ENCODE measurements at regions not wholly inside any gene's neighbourhood (a gene's known extent, or its start where the extent isn't known, plus 50 kb on each side); places are given as distances from the start of the nearest gene placed in this dataset.
"Not testable (repeated sequence)": the region's sequence is repeated elsewhere in the genome, so short reads cannot be mapped to it uniquely, and the experiment has no call there.

- DNase-seq (ENCODE audit: low read depth in 4 of 4, low spot score in 3 of 4), result no peak
Observed at GRCh38 chr2:122799391-122799790, 1043.9 kb downstream of the TSN start.

GRCh38 chr2:122800781-122801180 is 1045.3 kb downstream of the TSN start:
- DNase-seq (ENCODE audit: low read depth in 4 of 4, low spot score in 3 of 4), result no peak

GRCh38 chr2:122804494-122804893 is 1049.0 kb downstream of the TSN start:
- DNase-seq (ENCODE audit: low read depth in 4 of 4, low spot score in 3 of 4), result no peak

GRCh38 chr2:122805346-122805745 is 1049.9 kb downstream of the TSN start:
- DNase-seq (ENCODE audit: low read depth in 4 of 4, low spot score in 3 of 4), result no peak

- DNase-seq (ENCODE audit: low read depth in 4 of 4, low spot score in 3 of 4), result no peak
Observed at GRCh38 chr2:122808286-122808969, 1053.0 kb downstream of the TSN start.

GRCh38 chr2:122812214-122812613 is 1056.8 kb downstream of the TSN start:
- DNase-seq (ENCODE audit: low read depth in 4 of 4, low spot score in 3 of 4), result not testable (repeated sequence)

GRCh38 chr2:122815120-122815519 is 1059.7 kb downstream of the TSN start:
- DNase-seq (ENCODE audit: low read depth in 4 of 4, low spot score in 3 of 4), result no peak

GRCh38 chr2:122816803-122817202 is 1061.4 kb downstream of the TSN start:
- no peak for DNase-seq (ENCODE audit: low read depth in 4 of 4, low spot score in 3 of 4)

- DNase-seq (ENCODE audit: low read depth in 4 of 4, low spot score in 3 of 4), result no peak
Observed at GRCh38 chr2:122822319-122822718, 1066.9 kb downstream of the TSN start.

- no peak for DNase-seq (ENCODE audit: low read depth in 4 of 4, low spot score in 3 of 4)
Observed at GRCh38 chr2:122830157-122830556, 1074.7 kb downstream of the TSN start.

- DNase-seq (ENCODE audit: low read depth in 4 of 4, low spot score in 3 of 4), result no peak
Observed at GRCh38 chr2:122831649-122832048, 1076.2 kb downstream of the TSN start.

GRCh38 chr2:122843503-122843902 is 1088.1 kb downstream of the TSN start:
- no peak for DNase-seq (ENCODE audit: low read depth in 4 of 4, low spot score in 3 of 4)

GRCh38 chr2:122851161-122851560 is 1095.7 kb downstream of the TSN start:
- DNase-seq (ENCODE audit: low read depth in 4 of 4, low spot score in 3 of 4), result no peak

GRCh38 chr2:122851972-122852531 is 1096.6 kb downstream of the TSN start:
- no peak for DNase-seq (ENCODE audit: low read depth in 4 of 4, low spot score in 3 of 4)

- no peak for DNase-seq (ENCODE audit: low read depth in 4 of 4, low spot score in 3 of 4)
Observed at GRCh38 chr2:122856696-122857095, 1101.2 kb downstream of the TSN start.

GRCh38 chr2:122858075-122858702 is 1102.7 kb downstream of the TSN start:
- no peak for DNase-seq (ENCODE audit: low read depth in 4 of 4, low spot score in 3 of 4)

GRCh38 chr2:122858813-122859212 is 1103.4 kb downstream of the TSN start:
- no peak for DNase-seq (ENCODE audit: low read depth in 4 of 4, low spot score in 3 of 4)

- DNase-seq (ENCODE audit: low read depth in 4 of 4, low spot score in 3 of 4), result no peak
Observed at GRCh38 chr2:122859260-122859659, 1103.8 kb downstream of the TSN start.

GRCh38 chr2:122863532-122863931 is 1108.1 kb downstream of the TSN start:
- DNase-seq (ENCODE audit: low read depth in 4 of 4, low spot score in 3 of 4), result no peak

GRCh38 chr2:122864728-122865127 is 1109.3 kb downstream of the TSN start:
- DNase-seq (ENCODE audit: low read depth in 4 of 4, low spot score in 3 of 4), result no peak

- DNase-seq (ENCODE audit: low read depth in 4 of 4, low spot score in 3 of 4), result no peak
Observed at GRCh38 chr2:122866095-122866494, 1110.6 kb downstream of the TSN start.

GRCh38 chr2:122867941-122868340 is 1112.5 kb downstream of the TSN start:
- no peak for DNase-seq (ENCODE audit: low read depth in 4 of 4, low spot score in 3 of 4)
